GM19035 (cell line): ENCODE measurements at regions not wholly inside any gene's neighbourhood (a gene's known extent, or its start where the extent isn't known, plus 50 kb on each side); places are given as distances from the start of the nearest gene placed in this dataset.

Experiments
- ATAC-seq: cut with Tn5 transposase; IDR thresholded peaks from one replicate; pipeline ENCODE4 v1.9.1; 2021; ENCODE audit not compliant: unreplicated experiment

GRCh38 chr3:188088948-188089685 is 64.8 kb upstream of the LPP start:
- no peak for ATAC-seq

GRCh38 chr3:188090620-188091309 is 63.2 kb upstream of the LPP start:
- no peak for ATAC-seq

- no peak for ATAC-seq
These were observed 62.2 kb upstream of the LPP start for GRCh38 chr3:188091746-188092145.

GRCh38 chr3:188092648-188093047 is 61.3 kb upstream of the LPP start:
- ATAC-seq = no peak

GRCh38 chr3:188095431-188095830 is 58.5 kb upstream of the LPP start:
- ATAC-seq = no peak

DNA sequence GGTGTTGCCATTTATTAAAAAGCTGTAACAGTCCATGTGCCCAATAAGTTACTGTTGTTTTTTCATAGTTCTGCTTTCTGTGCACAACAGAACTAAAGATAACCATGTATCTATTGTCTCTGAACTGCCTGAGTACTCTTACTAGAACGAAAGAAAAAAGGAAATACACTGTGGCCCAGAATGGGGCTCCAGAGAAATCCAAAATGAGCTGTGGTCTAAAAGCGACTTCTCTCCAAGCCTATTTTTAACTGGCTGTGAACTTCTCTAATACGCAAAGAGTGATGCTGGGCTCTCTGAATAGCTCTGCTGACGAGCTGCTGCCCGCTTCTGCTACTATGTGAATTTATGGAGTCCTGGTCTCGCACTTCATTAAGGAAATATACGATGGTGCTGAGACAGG is 56.2 kb upstream of the LPP start:
- no peak for ATAC-seq

DNA sequence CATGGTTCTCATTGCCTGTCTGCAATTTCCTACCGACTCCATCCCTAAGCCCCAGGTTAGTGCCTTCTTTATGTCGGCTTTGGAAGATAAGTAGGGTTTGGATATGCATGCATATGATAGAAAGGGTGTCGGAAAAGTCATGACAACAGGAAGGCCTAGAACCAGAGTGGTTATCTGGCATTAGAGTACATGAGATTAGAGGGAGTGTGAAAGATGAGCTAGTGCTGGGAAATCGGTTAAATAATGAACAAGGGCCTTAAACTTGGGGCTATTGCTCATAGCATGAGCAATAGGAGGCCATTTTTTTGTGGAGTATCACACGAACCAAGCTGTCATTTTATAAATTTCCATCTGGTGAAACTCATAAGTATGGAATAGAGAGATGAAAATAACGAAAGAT is 54.0 kb upstream of the LPP start:
- ATAC-seq = no peak

- ATAC-seq = no peak
These were observed 51.0 kb upstream of the LPP start for GRCh38 chr3:188102861-188103547.

GRCh38 chr3:188104050-188104449 is 49.9 kb upstream of the LPP start:
- no peak for ATAC-seq
